Smooth muscle cell (in vitro differentiated cells): ENCODE measurements at regions not wholly inside any gene's neighbourhood (a gene's known extent, or its start where the extent isn't known, plus 50 kb on each side); places are given as distances from the start of the nearest gene placed in this dataset.

ENCODE experiments used
- DNase-seq: peaks from one replicate; lab custom pipeline; 2025; ENCODE audit not compliant: unreplicated experiment; lab: John Stamatoyannopoulos, UW
- H2AFZ ChIP-seq: fragments of 200-600 bp; sonication (generic); 2 replicates; pipeline ENCODE4 v1.6.0; 2016; ENCODE audit warnings: antibody characterized with exemption, low read depth, mild to moderate bottlenecking
- H3F3A ChIP-seq: fragments of 200-600 bp; sonication (generic); 2 replicates; pipeline ENCODE4 v1.6.0; 2017; ENCODE audit warnings: antibody characterized with exemption, low read depth
- H3K27ac ChIP-seq: fragments of 200-600 bp; sonication (generic); 2 replicates; pipeline ENCODE4 v1.5.1; 2016; ENCODE audit warnings: low read depth, mild to moderate bottlenecking
- H3K27me3 ChIP-seq: fragments of 200-600 bp; sonication (generic); 2 replicates; pipeline ENCODE4 v1.6.1; 2016; ENCODE audit warnings: low read depth, mild to moderate bottlenecking
- H3K36me3 ChIP-seq: fragments of 200-600 bp; sonication (generic); 2 replicates; pipeline ENCODE4 v1.5.1; 2016; ENCODE audit warnings: low read depth
- H3K4me1 ChIP-seq: fragments of 200-600 bp; sonication (generic); 2 replicates; pipeline ENCODE4 v1.5.1; 2016; ENCODE audit warnings: low read depth
- H3K4me2 ChIP-seq: fragments of 200-600 bp; sonication (generic); 2 replicates; pipeline ENCODE4 v1.6.0; 2016; ENCODE audit warnings: mild to moderate bottlenecking
- H3K4me3 ChIP-seq: fragments of 200-600 bp; sonication (generic); 2 replicates; pipeline ENCODE4 v1.5.1; 2016; ENCODE audit warnings: mild to moderate bottlenecking
- H3K79me2 ChIP-seq: fragments of 200-600 bp; sonication (generic); 2 replicates; pipeline ENCODE4 v1.6.0; 2016; ENCODE audit warnings: low read depth, mild to moderate bottlenecking
- H3K9ac ChIP-seq: fragments of 200-600 bp; sonication (generic); 2 replicates; pipeline ENCODE4 v1.6.0; 2016; ENCODE audit warnings: low read depth
- H3K9me3 ChIP-seq: fragments of 200-600 bp; sonication (generic); replicated peaks from 2 replicates; pipeline ENCODE4 v1.5.1; 2016; ENCODE audit warnings: low read depth
- H4K20me1 ChIP-seq: fragments of 200-600 bp; sonication (generic); 2 replicates; pipeline ENCODE4 v1.6.0; 2016; ENCODE audit warnings: low read depth
- CTCF ChIP-seq: fragments of 200-600 bp; sonication (generic); IDR thresholded peaks from 2 replicates; pipeline ENCODE4 v1.5.1; 2017; ENCODE audit warnings: borderline replicate concordance, mild to moderate bottlenecking, antibody characterized with exemption; ENCODE audit not compliant: insufficient read depth, poor library complexity, severe bottlenecking
- WGBS: methylation state at CpG from one replicate; pipeline ENCODE4 v1.1.7; 2016; ENCODE audit warnings: low lambda C conversion rate; 5-methylcytosine and 5-hydroxymethylcytosine counted together

GRCh38 chr2:10968176-10968575 is 56.4 kb downstream of the KCNF1 start:
- no peak overlapping the region for H3K4me3 ChIP-seq
- no peak for DNase-seq
- no peaks in the 10 kb centered on the region for H3K27me3 ChIP-seq
- H3K9ac ChIP-seq = no peak overlapping the region
- H3K9me3 ChIP-seq = no peaks in the 10 kb centered on the region
- no peaks in the 10 kb centered on the region for H3K79me2 ChIP-seq
- H4K20me1 ChIP-seq = no peaks in the 10 kb centered on the region
- no peak for TF ChIP-seq CTCF
- H3F3A ChIP-seq = no peaks in the 10 kb centered on the region
- H2AFZ ChIP-seq = no peak overlapping the region
- H3K36me3 ChIP-seq = no peaks in the 10 kb centered on the region
- no peak overlapping the region for H3K4me2 ChIP-seq
- 93% methylated on average over 11 of the region's 11 CpGs for WGBS
- H3K4me1 ChIP-seq = peaks cover 29% of the 10 kb centered on the region
- no peak overlapping the region for H3K27ac ChIP-seq

- Histone ChIP-seq H4K20me1 (no peaks in the 10 kb centered on the region), H3K27me3 (no peaks in the 10 kb centered on the region), H3K4me1 (peaks cover 29% of the 10 kb centered on the region), H3K4me2 (no peak overlapping the region), H3K27ac (no peak overlapping the region), H3K9me3 (no peaks in the 10 kb centered on the region), H3K4me3 (no peak overlapping the region), H3K79me2 (no peaks in the 10 kb centered on the region), H3K9ac (no peak overlapping the region), H3F3A (no peaks in the 10 kb centered on the region), H3K36me3 (no peaks in the 10 kb centered on the region), H2AFZ (no peak overlapping the region)
- DNase-seq = no peak
- no peak for TF ChIP-seq CTCF
- 67% methylated on average over 3 of the region's 3 CpGs for WGBS
Observed at GRCh38 chr2:10970666-10971065, 58.9 kb downstream of the KCNF1 start.

- no peak for TF ChIP-seq CTCF
- H3K4me3 ChIP-seq = no peak overlapping the region
- H3K27ac ChIP-seq = no peak overlapping the region
- no peak for DNase-seq
- no peak overlapping the region for H3K9ac ChIP-seq
- no peak overlapping the region for H3K4me2 ChIP-seq
- no peaks in the 10 kb centered on the region for H3F3A ChIP-seq
- no peaks in the 10 kb centered on the region for H4K20me1 ChIP-seq
- H2AFZ ChIP-seq = no peak overlapping the region
- peaks cover 29% of the 10 kb centered on the region for H3K4me1 ChIP-seq
- H3K79me2 ChIP-seq = no peaks in the 10 kb centered on the region
- no peaks in the 10 kb centered on the region for H3K36me3 ChIP-seq
- 89% methylated on average over 15 of the region's 15 CpGs for WGBS
- no peaks in the 10 kb centered on the region for H3K27me3 ChIP-seq
- H3K9me3 ChIP-seq = no peaks in the 10 kb centered on the region
Observed at GRCh38 chr2:10971161-10971887, 59.6 kb downstream of the KCNF1 start.

DNA sequence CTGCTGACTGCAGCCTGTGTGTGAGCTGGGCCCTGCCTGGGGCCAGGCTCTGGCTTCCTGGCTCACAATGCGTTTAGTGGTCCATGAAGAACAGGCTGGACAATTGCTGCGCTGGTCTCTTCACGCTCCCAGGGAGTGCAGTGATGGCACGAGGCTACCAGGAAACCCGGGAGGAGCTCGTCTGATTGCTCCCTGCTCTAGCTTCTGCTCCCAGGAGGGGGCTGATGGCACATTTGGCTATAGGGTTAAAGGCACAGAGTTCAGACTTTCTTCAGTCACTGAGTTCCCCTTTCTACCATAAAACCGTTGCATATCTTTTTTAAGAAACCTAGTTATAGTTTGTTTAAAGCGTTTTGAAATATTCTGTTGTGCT is 60.1 kb downstream of the KCNF1 start:
- no peaks in the 10 kb centered on the region for H3K9me3 ChIP-seq

More for the DNA sequence above, 60.1 kb downstream of the KCNF1 start:
- Histone ChIP-seq H3K27ac (no peak overlapping the region), H3F3A (no peaks in the 10 kb centered on the region), H2AFZ (no peak overlapping the region), H3K4me3 (no peak overlapping the region), H3K27me3 (no peaks in the 10 kb centered on the region), H3K36me3 (no peaks in the 10 kb centered on the region), H3K4me2 (no peak overlapping the region), H4K20me1 (no peaks in the 10 kb centered on the region), H3K79me2 (no peaks in the 10 kb centered on the region), H3K4me1 (peaks cover 31% of the 10 kb centered on the region), H3K9ac (no peak overlapping the region)
- WGBS = 68% methylated on average over 8 of the region's 8 CpGs
- TF ChIP-seq CTCF = no peak
- DNase-seq = no peak
